Trophoblast cell (in vitro differentiated cells and primary cell): ENCODE measurements at regions not wholly inside any gene's neighbourhood (a gene's known extent, or its start where the extent isn't known, plus 50 kb on each side); places are given as distances from the start of the nearest gene placed in this dataset.

ENCODE experiments used
- DNase-seq, 2 donors: peaks; one replicate each; pipeline ENCODE4 v3.0.0-alpha.2; 2016
- H2AFZ ChIP-seq: 2 replicates; pipeline ENCODE4 v1.6.1; 2013; ENCODE audit warnings: low read length, moderate library complexity, mild to moderate bottlenecking; ENCODE audit not compliant: insufficient read depth, poor library complexity
- H2AK5ac ChIP-seq: 2 replicates; pipeline ENCODE4 v1.6.1; 2013; ENCODE audit warnings: mild to moderate bottlenecking, low read length
- H2BK120ac ChIP-seq: 2 replicates; pipeline ENCODE4 v1.6.1; 2013; ENCODE audit warnings: low read length, mild to moderate bottlenecking, moderate library complexity; ENCODE audit not compliant: insufficient read depth, poor library complexity
- H2BK12ac ChIP-seq: 2 replicates; pipeline ENCODE4 v1.6.1; 2013; ENCODE audit warnings: mild to moderate bottlenecking, low read length, moderate library complexity
- H2BK5ac ChIP-seq: 2 replicates; pipeline ENCODE4 v1.6.1; 2013; ENCODE audit warnings: low read length, low read depth, moderate library complexity, mild to moderate bottlenecking; ENCODE audit not compliant: poor library complexity
- H3K14ac ChIP-seq: 2 replicates; pipeline ENCODE4 v1.6.1; 2013; ENCODE audit warnings: mild to moderate bottlenecking, low read length
- H3K18ac ChIP-seq: 2 replicates; pipeline ENCODE4 v1.6.1; 2013; ENCODE audit warnings: mild to moderate bottlenecking, low read length
- H3K23ac ChIP-seq: 2 replicates; pipeline ENCODE4 v1.6.1; 2013; ENCODE audit warnings: low read length
- H3K27ac ChIP-seq: 2 replicates; pipeline ENCODE4 v1.5.1; 2013; ENCODE audit warnings: low read depth, mild to moderate bottlenecking, inconsistent platforms, low read length, moderate library complexity
- H3K27me3 ChIP-seq: 2 replicates; pipeline ENCODE4 v1.6.1; 2013; ENCODE audit warnings: inconsistent platforms, mild to moderate bottlenecking, low read length, moderate library complexity; ENCODE audit not compliant: insufficient read depth
- H3K36me3 ChIP-seq, 2 experiments: 1 replicate in 1 of 2; 2 replicates in 1 of 2; pipeline ENCODE4 v1.6.1; 2013; ENCODE audit warnings: low read length in 2 of 2, mild to moderate bottlenecking in 2 of 2, moderate library complexity in 1 of 2; ENCODE audit not compliant: insufficient read depth in 2 of 2, control insufficient read depth in 1 of 2
- H3K4ac ChIP-seq: 2 replicates; pipeline ENCODE4 v1.6.1; 2013; ENCODE audit warnings: low read depth, mild to moderate bottlenecking, low read length, moderate library complexity
- H3K4me1 ChIP-seq, 2 experiments: 1 replicate in 1 of 2; 2 replicates in 1 of 2; pipeline ENCODE4 v1.6.1; 2013; ENCODE audit warnings: low read length in 2 of 2, mild to moderate bottlenecking in 2 of 2, moderate library complexity in 1 of 2; ENCODE audit not compliant: insufficient read depth in 2 of 2, control insufficient read depth in 1 of 2
- H3K4me2 ChIP-seq: 2 replicates; pipeline ENCODE4 v1.6.1; 2013; ENCODE audit warnings: inconsistent platforms, mild to moderate bottlenecking, low read length, moderate library complexity
- H3K4me3 ChIP-seq: 2 replicates; pipeline ENCODE4 v1.5.1; 2013; ENCODE audit warnings: mild to moderate bottlenecking, low read depth, low read length, inconsistent platforms
- H3K79me1 ChIP-seq: one replicate; pipeline ENCODE4 v1.6.1; 2013; ENCODE audit warnings: low read length
- H3K79me2 ChIP-seq: 2 replicates; pipeline ENCODE4 v1.6.1; 2013; ENCODE audit warnings: low read length, mild to moderate bottlenecking; ENCODE audit not compliant: control insufficient read depth, insufficient read depth, poor library complexity
- H3K9ac ChIP-seq: 2 replicates; pipeline ENCODE4 v1.6.1; 2013; ENCODE audit warnings: mild to moderate bottlenecking, low read length
- H3K9me3 ChIP-seq: 2 replicates; pipeline ENCODE4 v1.6.1; 2013; ENCODE audit warnings: low read depth, mild to moderate bottlenecking, control low read depth, inconsistent platforms, low read length; ENCODE audit not compliant: insufficient read depth
- H4K12ac ChIP-seq: 2 replicates; pipeline ENCODE4 v1.6.1; 2013; ENCODE audit warnings: low read depth, mild to moderate bottlenecking, low read length, moderate library complexity
- H4K8ac ChIP-seq: 2 replicates; pipeline ENCODE4 v1.6.1; 2013; ENCODE audit warnings: low read depth, mild to moderate bottlenecking, low read length, moderate library complexity
- H4K91ac ChIP-seq: one replicate; pipeline ENCODE4 v1.6.1; 2013; ENCODE audit warnings: low read depth, mild to moderate bottlenecking, low read length, moderate library complexity
- WGBS: extraction: QIAGEN DNeasy Blood & Tissue Kit; methylation state at CpG from one replicate; pipeline ENCODE4 v1.1.7; 2013; ENCODE audit warnings: missing lambda C conversion rate; ENCODE audit not compliant: insufficient read length, insufficient coverage; ENCODE audit errors: extremely low coverage; 5-methylcytosine and 5-hydroxymethylcytosine counted together

GRCh38 chrX:84611843-84612636, 109.8 kb upstream of the HDX start:
- Histone ChIP-seq H2AK5ac (no peak overlapping the region), H3K23ac (no peak overlapping the region), H3K14ac (no peak overlapping the region), H2AFZ (no peak overlapping the region), H3K4me3 (no peak overlapping the region), H3K79me2 (no peaks in the 10 kb centered on the region), H2BK12ac (no peak overlapping the region), H3K18ac (no peak overlapping the region), H4K12ac (no peak overlapping the region), H2BK120ac (no peak overlapping the region), H3K79me1 (no peaks in the 10 kb centered on the region), H4K91ac (no peak overlapping the region), H3K9me3 (no peaks in the 10 kb centered on the region), H3K9ac (no peak overlapping the region), H3K4me2 (no peak overlapping the region), H3K4ac (no peak overlapping the region), H3K27me3 (no peaks in the 10 kb centered on the region), H3K27ac (no peak overlapping the region), H3K4me1 (no peaks in the 10 kb centered on the region), H3K36me3 (no peaks in the 10 kb centered on the region), H2BK5ac (no peak overlapping the region), H4K8ac (no peak overlapping the region)
- no peak for DNase-seq
- WGBS = no CpG with 5 or more reads among the region's 3 CpGs

- Histone ChIP-seq H2BK5ac (no peak overlapping the region), H4K12ac (no peak overlapping the region), H3K9me3 (no peaks in the 10 kb centered on the region), H3K4me3 (no peak overlapping the region), H4K91ac (no peak overlapping the region), H2AFZ (no peak overlapping the region), H3K79me1 (no peaks in the 10 kb centered on the region), H3K27me3 (no peaks in the 10 kb centered on the region), H3K4ac (no peak overlapping the region), H3K27ac (no peak overlapping the region), H3K14ac (no peak overlapping the region), H3K23ac (no peak overlapping the region), H3K9ac (no peak overlapping the region), H4K8ac (no peak overlapping the region), H3K79me2 (no peaks in the 10 kb centered on the region), H3K4me1 (no peaks in the 10 kb centered on the region), H3K18ac (no peak overlapping the region), H2BK12ac (no peak overlapping the region), H2BK120ac (no peak overlapping the region), H3K36me3 (no peaks in the 10 kb centered on the region), H3K4me2 (no peak overlapping the region), H2AK5ac (no peak overlapping the region)
- no CpG with 5 or more reads among the region's 3 CpGs for WGBS
- no peak for DNase-seq
Measured at GRCh38 chrX:84634201-84634782, 132.0 kb upstream of the HDX start.

DNA sequence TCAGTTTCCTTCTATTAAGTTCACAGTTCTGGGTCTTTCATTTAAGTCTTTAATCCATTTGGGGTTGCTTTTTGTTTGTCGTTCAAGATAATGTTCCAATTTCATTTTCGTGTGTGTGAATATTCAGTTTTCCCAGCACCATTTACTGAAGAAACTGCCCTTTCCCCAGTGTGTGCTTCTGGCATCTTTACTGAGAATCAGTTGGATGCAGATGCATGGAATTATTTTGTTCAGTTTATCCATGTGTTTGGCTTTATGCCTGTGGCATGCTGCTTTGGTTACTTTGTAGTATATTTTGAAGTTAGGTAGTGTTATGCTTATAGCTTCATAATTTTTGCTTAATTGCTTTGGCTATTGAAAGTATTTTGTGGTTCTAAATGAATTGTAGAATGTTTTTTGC, 163.8 kb upstream of the HDX start:
- Histone ChIP-seq H3K27ac (no peak overlapping the region), H2AFZ (no peak overlapping the region), H3K14ac (no peak overlapping the region), H3K4ac (no peak overlapping the region), H2BK120ac (no peak overlapping the region), H3K4me2 (no peak overlapping the region), H4K91ac (no peak overlapping the region), H3K79me2 (no peaks in the 10 kb centered on the region), H3K9ac (no peak overlapping the region), H2BK12ac (no peak overlapping the region), H3K36me3 (no peaks in the 10 kb centered on the region), H3K9me3 (no peaks in the 10 kb centered on the region), H3K4me1 (no peaks in the 10 kb centered on the region), H2AK5ac (no peak overlapping the region), H3K23ac (no peak overlapping the region), H3K79me1 (no peaks in the 10 kb centered on the region), H4K8ac (no peak overlapping the region), H4K12ac (no peak overlapping the region), H2BK5ac (no peak overlapping the region), H3K4me3 (no peak overlapping the region), H3K18ac (no peak overlapping the region), H3K27me3 (no peaks in the 10 kb centered on the region)
- WGBS = no CpG with 5 or more reads among the region's 2 CpGs
- DNase-seq = no peak

DNA sequence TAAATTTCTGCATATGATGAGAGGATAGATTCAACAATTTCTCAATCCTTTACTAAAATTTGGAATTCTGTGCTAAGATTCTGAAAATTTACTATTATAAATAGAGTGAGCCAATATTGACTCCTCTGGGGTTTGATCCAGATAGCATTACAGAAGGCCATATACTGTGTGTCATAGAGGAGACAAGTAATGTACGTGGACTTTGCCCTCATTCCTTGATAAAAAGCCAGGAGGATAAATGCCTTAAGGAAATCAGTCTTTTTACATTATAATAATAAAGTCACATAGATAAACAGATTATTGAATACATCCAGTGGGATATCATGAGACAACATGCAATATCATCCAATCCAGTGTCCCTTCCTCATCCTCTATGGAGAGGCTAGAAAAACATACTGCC, 188.0 kb upstream of the HDX start:
- no peak overlapping the region for H3K27ac ChIP-seq
- no peak overlapping the region for H3K4me2 ChIP-seq
- no peak overlapping the region for H2BK120ac ChIP-seq
- no peak overlapping the region for H3K23ac ChIP-seq
- WGBS = no CpG with 5 or more reads among the region's 1 CpG
- H3K79me2 ChIP-seq = no peaks in the 10 kb centered on the region
- no peak overlapping the region for H2AK5ac ChIP-seq
- no peak overlapping the region for H2BK5ac ChIP-seq
- H3K4me3 ChIP-seq = no peak overlapping the region
- H2BK12ac ChIP-seq = no peak overlapping the region
- no peaks in the 10 kb centered on the region for H3K79me1 ChIP-seq
- H4K8ac ChIP-seq = no peak overlapping the region
- no peaks in the 10 kb centered on the region for H3K9me3 ChIP-seq
- no peaks in the 10 kb centered on the region for H3K36me3 ChIP-seq
- H3K9ac ChIP-seq = no peak overlapping the region
- DNase-seq = no peak
- H2AFZ ChIP-seq = no peak overlapping the region
- H3K27me3 ChIP-seq = no peaks in the 10 kb centered on the region
- H3K4me1 ChIP-seq = no peaks in the 10 kb centered on the region
- no peak overlapping the region for H4K91ac ChIP-seq
- no peak overlapping the region for H4K12ac ChIP-seq
- no peak overlapping the region for H3K14ac ChIP-seq
- no peak overlapping the region for H3K4ac ChIP-seq
- no peak overlapping the region for H3K18ac ChIP-seq
